ENCODE measurements at regions not wholly inside any gene's neighbourhood (a gene's known extent, or its start where the extent isn't known, plus 50 kb on each side); places are given as distances from the start of the nearest gene placed in this dataset.

GRCh38 chr18:29823671-29824070 lies 1218.9 kb downstream of the DSC3 start:
- no peaks in the 10 kb centered on the region for H3K27me3 ChIP-seq (ENCODE audit: control insufficient read depth, extremely low read depth, insufficient read depth, low read length)
- no peaks in the 10 kb centered on the region for H3K79me2 ChIP-seq (ENCODE audit: control insufficient read depth, insufficient read depth, low read length)
- peak; percentile 43 for FAIRE-seq
- H3K9me3 ChIP-seq (ENCODE audit: control insufficient read depth, low read depth, low read length) = no peaks in the 10 kb centered on the region
- no peak overlapping the region for H2AFZ ChIP-seq (ENCODE audit: control insufficient read depth, low read length)
- H3K4me2 ChIP-seq (ENCODE audit: control insufficient read depth, extremely low read depth, insufficient read depth, low read depth, low read length) = no peak overlapping the region
- H3K9ac ChIP-seq (ENCODE audit: control insufficient read depth, extremely low read depth, insufficient read depth, low read length) = no peak overlapping the region
- H3K4me1 ChIP-seq (ENCODE audit: control insufficient read depth, extremely low read depth, insufficient read depth, low read length) = no peaks in the 10 kb centered on the region
- no peaks in the 10 kb centered on the region for H3K36me3 ChIP-seq (ENCODE audit: control insufficient read depth in 2 of 2, extremely low read depth in 1 of 2, insufficient read depth in 2 of 2, low read length in 2 of 2)
- dilution Hi-C loops (cut with MboI; ENCODE audit: extremely low pct_ligation_motif_present, low sequenced_read_pairs) = no loop called here
- TF ChIP-seq CTCF (optimal IDR thresholded peaks at IDR 0.05 in 1 of 3, IDR thresholded peaks at IDR 0.05 in 1 of 3, conservative IDR thresholded peaks at IDR 0.05 in 1 of 3; ENCODE audit: extremely low read depth in 1 of 3, insufficient read depth in 2 of 3, low read length in 3 of 3) (no peak), EZH2 (IDR thresholded peaks at IDR 0.05; ENCODE audit: low read length) (no peak)
- no peaks in the 10 kb centered on the region for H3K9me1 ChIP-seq (ENCODE audit: control insufficient read depth, extremely low read depth, insufficient read depth, low read length)
- DNase-seq (ENCODE audit: low read depth, low spot score) = no peak
- no peak overlapping the region for H3K27ac ChIP-seq (ENCODE audit: control insufficient read depth, insufficient read depth, low read length)
- no peak overlapping the region for H3K4me3 ChIP-seq (ENCODE audit: control insufficient read depth in 2 of 3, extremely low read depth in 1 of 3, insufficient read depth in 2 of 3, low read depth in 1 of 3, low read length in 3 of 3)
- H4K20me1 ChIP-seq (ENCODE audit: control insufficient read depth, extremely low read depth, insufficient read depth, low read length) = no peaks in the 10 kb centered on the region

GRCh38 chr18:29821544-29821943 lies 1221.0 kb downstream of the DSC3 start:
- Histone ChIP-seq H3K9me1 (ENCODE audit: control insufficient read depth, extremely low read depth, insufficient read depth, low read length) (no peaks in the 10 kb centered on the region), H3K27ac (ENCODE audit: control insufficient read depth, insufficient read depth, low read length) (no peak overlapping the region), H3K4me1 (ENCODE audit: control insufficient read depth, extremely low read depth, insufficient read depth, low read length) (no peaks in the 10 kb centered on the region), H3K79me2 (ENCODE audit: control insufficient read depth, insufficient read depth, low read length) (no peaks in the 10 kb centered on the region), H3K9me3 (ENCODE audit: control insufficient read depth, low read depth, low read length) (no peaks in the 10 kb centered on the region), H4K20me1 (ENCODE audit: control insufficient read depth, extremely low read depth, insufficient read depth, low read length) (no peaks in the 10 kb centered on the region), H3K36me3 (ENCODE audit: control insufficient read depth in 2 of 2, extremely low read depth in 1 of 2, insufficient read depth in 2 of 2, low read length in 2 of 2) (no peaks in the 10 kb centered on the region), H2AFZ (ENCODE audit: control insufficient read depth, low read length) (no peak overlapping the region), H3K9ac (ENCODE audit: control insufficient read depth, extremely low read depth, insufficient read depth, low read length) (no peak overlapping the region), H3K4me3 (ENCODE audit: control insufficient read depth in 2 of 3, extremely low read depth in 1 of 3, insufficient read depth in 2 of 3, low read depth in 1 of 3, low read length in 3 of 3) (no peak overlapping the region), H3K4me2 (ENCODE audit: control insufficient read depth, extremely low read depth, insufficient read depth, low read depth, low read length) (no peak overlapping the region), H3K27me3 (ENCODE audit: control insufficient read depth, extremely low read depth, insufficient read depth, low read length) (no peaks in the 10 kb centered on the region)
- TF ChIP-seq EZH2 (IDR thresholded peaks at IDR 0.05; ENCODE audit: low read length) = no peak
- TF ChIP-seq CTCF (optimal IDR thresholded peaks at IDR 0.05 in 1 of 3, IDR thresholded peaks at IDR 0.05 in 1 of 3, conservative IDR thresholded peaks at IDR 0.05 in 1 of 3; ENCODE audit: extremely low read depth in 1 of 3, insufficient read depth in 2 of 3, low read length in 3 of 3) = no peak
- dilution Hi-C loops (cut with MboI; ENCODE audit: extremely low pct_ligation_motif_present, low sequenced_read_pairs) = no loop called here
- DNase-seq (ENCODE audit: low read depth, low spot score) = no peak
- FAIRE-seq = no peak

Data from keratinocyte (primary cell).